IMR-90 (cell line): ENCODE measurements at regions not wholly inside any gene's neighbourhood (a gene's known extent, or its start where the extent isn't known, plus 50 kb on each side); places are given as distances from the start of the nearest gene placed in this dataset.

ENCODE experiments used
- ATAC-seq: fragments of 200-7000 bp; cut with Tn5 transposase; 2 replicates; pipeline ENCODE4 v1.9.1; 2020; ENCODE audit warnings: low read depth, mild to moderate bottlenecking, moderate library complexity
- BruUV-seq: library from RNA; stranded (reverse); fragments of 400-500 nt; replicated peaks from 2 replicates; lab custom pipeline; 2021; lab: Mats Ljungman, UMichigan
- CTCF ChIA-PET: fragments of 300-600 bp; formaldehyde crosslinking; extraction: SDS; loops from one replicate; lab custom pipeline; 2021; ENCODE audit warnings: antibody characterized with exemption; lab: Yijun Ruan, JAX
- POLR2A ChIA-PET: fragments of 300-600 bp; sonication (Branson Sonifier 250); formaldehyde crosslinking; loops from one replicate; lab custom pipeline; 2022; ENCODE audit warnings: antibody characterized with exemption; ENCODE audit not compliant: unreplicated experiment; lab: Charles Lee
- DNase-seq: peaks from one replicate; pipeline ENCODE4 v3.0.0; 2013
- H2AFZ ChIP-seq: replicated peaks from 2 replicates; pipeline ENCODE3; 2013; ENCODE audit warnings: low read length, mild to moderate bottlenecking; ENCODE audit not compliant: poor library complexity
- H2AK5ac ChIP-seq: 2 replicates; pipeline ENCODE4 v1.6.1; 2013; ENCODE audit warnings: low read depth, low read length, inconsistent platforms
- H2AK9ac ChIP-seq: replicated peaks from 2 replicates; pipeline ENCODE3; 2013; ENCODE audit warnings: mild to moderate bottlenecking, low read depth, low read length, moderate library complexity; ENCODE audit not compliant: poor library complexity
- H2BK120ac ChIP-seq: 2 replicates; pipeline ENCODE4 v1.6.1; 2013; ENCODE audit warnings: low read depth, low read length, inconsistent platforms
- H2BK15ac ChIP-seq: 3 replicates; pipeline ENCODE4 v1.6.1; 2013; ENCODE audit warnings: low read depth, low read length, inconsistent platforms
- H2BK20ac ChIP-seq: 2 replicates; pipeline ENCODE4 v1.6.1; 2013; ENCODE audit warnings: low read depth, mild to moderate bottlenecking, inconsistent platforms, low read length, moderate library complexity
- H2BK5ac ChIP-seq: 2 replicates; pipeline ENCODE4 v1.6.1; 2013; ENCODE audit warnings: mild to moderate bottlenecking, low read depth, low read length, inconsistent platforms; ENCODE audit not compliant: poor library complexity, severe bottlenecking
- H3K14ac ChIP-seq: replicated peaks from 2 replicates; pipeline ENCODE4 v1.6.1; 2013; ENCODE audit warnings: low read depth, low read length, inconsistent platforms
- H3K18ac ChIP-seq: 2 replicates; pipeline ENCODE4 v1.6.1; 2013; ENCODE audit warnings: low read depth, low read length, control low read depth
- H3K23ac ChIP-seq: 2 replicates; pipeline ENCODE4 v1.6.1; 2013; ENCODE audit warnings: low read depth, low read length, inconsistent platforms
- H3K27ac ChIP-seq: 2 replicates; pipeline ENCODE4 v1.5.1; 2013; ENCODE audit warnings: mild to moderate bottlenecking, control low read depth, low read length; ENCODE audit not compliant: insufficient read depth
- H3K27me3 ChIP-seq: 2 replicates; pipeline ENCODE4 v1.6.1; 2013; ENCODE audit warnings: low read length; ENCODE audit not compliant: control insufficient read depth, insufficient read depth
- H3K36me3 ChIP-seq: 2 replicates; pipeline ENCODE4 v1.6.1; 2013; ENCODE audit warnings: low read length, mixed read lengths; ENCODE audit not compliant: control insufficient read depth, insufficient read depth
- H3K4ac ChIP-seq: 2 replicates; pipeline ENCODE4 v1.6.1; 2013; ENCODE audit warnings: low read depth, low read length, inconsistent platforms
- H3K4me1 ChIP-seq: 2 replicates; pipeline ENCODE4 v1.6.1; 2013; ENCODE audit warnings: low read length, mixed read lengths; ENCODE audit not compliant: control insufficient read depth, insufficient read depth
- H3K4me2 ChIP-seq: 2 replicates; pipeline ENCODE4 v1.6.1; 2013; ENCODE audit warnings: low read depth, mild to moderate bottlenecking, control low read depth, low read length, moderate library complexity
- H3K4me3 ChIP-seq: 2 replicates; pipeline ENCODE4 v1.5.1; 2013; ENCODE audit warnings: low read depth, mild to moderate bottlenecking, control low read depth, low read length, moderate library complexity; ENCODE audit not compliant: insufficient read depth
- H3K56ac ChIP-seq: 2 replicates; pipeline ENCODE4 v1.6.1; 2013; ENCODE audit warnings: low read length, inconsistent platforms; ENCODE audit not compliant: insufficient read depth; ENCODE audit errors: extremely low read depth
- H3K79me1 ChIP-seq, 2 experiments: 2 replicates each; pipeline ENCODE4 v1.6.1; 2013; ENCODE audit warnings: low read length in 2 of 2, inconsistent platforms in 1 of 2, low read depth in 1 of 2
- H3K9ac ChIP-seq: 2 replicates; pipeline ENCODE4 v1.6.1; 2013; ENCODE audit warnings: low read depth, low read length, control low read depth
- H3K9me1 ChIP-seq: 2 replicates; pipeline ENCODE4 v1.6.1; 2013; ENCODE audit warnings: low read length, inconsistent platforms; ENCODE audit not compliant: insufficient read depth
- H3K9me3 ChIP-seq: 2 replicates; pipeline ENCODE4 v1.6.1; 2013; ENCODE audit warnings: low read length; ENCODE audit not compliant: control insufficient read depth, insufficient read depth
- H4K20me1 ChIP-seq: 2 replicates; pipeline ENCODE4 v1.6.1; 2013; ENCODE audit warnings: low read length, inconsistent platforms; ENCODE audit not compliant: insufficient read depth
- H4K5ac ChIP-seq: 2 replicates; pipeline ENCODE4 v1.6.1; 2013; ENCODE audit warnings: mild to moderate bottlenecking, low read depth, low read length, control low read depth
- H4K8ac ChIP-seq, 2 experiments: 2 replicates each; pipeline ENCODE4 v1.6.1; 2013; ENCODE audit warnings: low read depth in 2 of 2, low read length in 2 of 2, control low read depth in 1 of 2, inconsistent platforms in 1 of 2
- H4K91ac ChIP-seq: 2 replicates; pipeline ENCODE4 v1.6.1; 2013; ENCODE audit warnings: low read depth, low read length, inconsistent platforms; ENCODE audit not compliant: insufficient read depth
- BHLHE40 ChIP-seq: fragments of 150-350 bp; IDR thresholded peaks from 2 replicates; pipeline ENCODE4 v1.6.1; 2016; ENCODE audit warnings: mild to moderate bottlenecking, low read depth, low read length
- CEBPB ChIP-seq: IDR thresholded peaks from 2 replicates; pipeline ENCODE4 v1.6.1; 2012; ENCODE audit warnings: low read depth, low read length, improper control_type of control experiment
- CHD1 ChIP-seq: IDR thresholded peaks from 2 replicates; pipeline ENCODE4 v1.6.1; 2012; ENCODE audit warnings: low read depth, low read length, improper control_type of control experiment
- FOS ChIP-seq: fragments of 150-350 bp; IDR thresholded peaks from 2 replicates; pipeline ENCODE4 v1.6.1; 2016; ENCODE audit warnings: low read depth, low read length
- MAFK ChIP-seq: IDR thresholded peaks from 2 replicates; pipeline ENCODE4 v1.6.1; 2012; ENCODE audit warnings: low read depth, low read length, improper control_type of control experiment
- MAZ ChIP-seq: IDR thresholded peaks from 2 replicates; pipeline ENCODE4 v1.6.1; 2012; ENCODE audit warnings: low read depth, mild to moderate bottlenecking, low read length, improper control_type of control experiment, moderate library complexity, borderline replicate concordance
- MXI1 ChIP-seq: IDR thresholded peaks from 2 replicates; pipeline ENCODE4 v1.6.1; 2012; ENCODE audit warnings: low read depth, mild to moderate bottlenecking, low read length, moderate library complexity, borderline replicate concordance
- NFE2L2 ChIP-seq: fragments of 150-350 bp; IDR thresholded peaks from 2 replicates; pipeline ENCODE4 v1.6.1; 2016; ENCODE audit warnings: low read depth, mild to moderate bottlenecking, low read length
- POLR2A ChIP-seq: IDR thresholded peaks from 2 replicates; pipeline ENCODE4 v1.6.1; 2012; ENCODE audit warnings: mild to moderate bottlenecking, low read depth, low read length
- RAD21 ChIP-seq: IDR thresholded peaks from 2 replicates; pipeline ENCODE4 v1.6.1; 2012; ENCODE audit warnings: low read length, improper control_type of control experiment
- RCOR1 ChIP-seq: IDR thresholded peaks from 2 replicates; pipeline ENCODE4 v1.6.1; 2012; ENCODE audit warnings: mild to moderate bottlenecking, low read length, improper control_type of control experiment; ENCODE audit not compliant: insufficient replicate concordance
- RFX5 ChIP-seq: IDR thresholded peaks from 2 replicates; pipeline ENCODE4 v1.8.0; 2012; ENCODE audit warnings: low read depth, mild to moderate bottlenecking, low read length, moderate library complexity
- SMC3 ChIP-seq: fragments of 150-350 bp; IDR thresholded peaks from 2 replicates; pipeline ENCODE4 v1.6.1; 2016; ENCODE audit warnings: low read depth, mild to moderate bottlenecking, antibody characterized with exemption, low read length, moderate library complexity
- WGBS, 2 experiments: methylation state at CpG; one replicate each; pipeline versions ENCODE4 v1.1.5 to v1.1.7; 2013; ENCODE audit warnings: missing lambda C conversion rate in 2 of 2; ENCODE audit not compliant: insufficient read length in 1 of 2; ENCODE audit errors: extremely low coverage in 2 of 2; 5-methylcytosine and 5-hydroxymethylcytosine counted together
- dilution Hi-C: fragments of 300-500 bp; cut with HindIII; formaldehyde crosslinking; loops from one replicate; pipeline ENCODE4 v1.14.3; 2018; ENCODE audit warnings: low sequenced_read_pairs; ENCODE audit not compliant: unreplicated experiment
- in situ Hi-C: fragments of 300-500 bp; cut with MboI; formaldehyde crosslinking; loops from 3 replicates; pipeline ENCODE4 v1.14.3; 2019; ENCODE audit warnings: low sequenced_read_pairs, inconsistent platforms, mixed read lengths
- intact Hi-C: fragments of 100-400 bp; cut with micrococcal nuclease; formaldehyde crosslinking; loops from 2 replicates; pipeline ENCODE4 v1.10.0; 2022
- TF ChIP-seq, protein P1 (sequence below): fragments of 150-350 bp; IDR thresholded peaks from 2 replicates; pipeline ENCODE4 v1.6.1; 2016; ENCODE audit warnings: low read depth, mild to moderate bottlenecking, low read length, moderate library complexity, borderline replicate concordance
- TF ChIP-seq, protein P2 (sequence below): fragments of 150-350 bp; IDR thresholded peaks from 2 replicates; pipeline ENCODE4 v1.6.1; 2017; ENCODE audit warnings: mild to moderate bottlenecking, antibody characterized with exemption, low read length, low read depth
- TF ChIP-seq, protein P3 (sequence below): conservative IDR thresholded peaks from 2 replicates; pipeline ENCODE4 v1.5.1; 2012; ENCODE audit warnings: mild to moderate bottlenecking, low read depth, low read length, improper control_type of control experiment

GRCh38 chr1:187876775-187877174 lies 1048.0 kb downstream of the PLA2G4A start:
- H3K36me3 ChIP-seq, result no peaks in the 10 kb centered on the region
- TF ChIP-seq BHLHE40 (no peak), FOS (no peak), RAD21 (no peak), MAZ (no peak), MAFK (no peak), NFE2L2 (no peak), SMC3 (no peak), RCOR1 (no peak), MXI1 (no peak), POLR2A (no peak), CEBPB (no peak), CHD1 (no peak), RFX5 (no peak)
- TF ChIP-seq, protein P1, sequence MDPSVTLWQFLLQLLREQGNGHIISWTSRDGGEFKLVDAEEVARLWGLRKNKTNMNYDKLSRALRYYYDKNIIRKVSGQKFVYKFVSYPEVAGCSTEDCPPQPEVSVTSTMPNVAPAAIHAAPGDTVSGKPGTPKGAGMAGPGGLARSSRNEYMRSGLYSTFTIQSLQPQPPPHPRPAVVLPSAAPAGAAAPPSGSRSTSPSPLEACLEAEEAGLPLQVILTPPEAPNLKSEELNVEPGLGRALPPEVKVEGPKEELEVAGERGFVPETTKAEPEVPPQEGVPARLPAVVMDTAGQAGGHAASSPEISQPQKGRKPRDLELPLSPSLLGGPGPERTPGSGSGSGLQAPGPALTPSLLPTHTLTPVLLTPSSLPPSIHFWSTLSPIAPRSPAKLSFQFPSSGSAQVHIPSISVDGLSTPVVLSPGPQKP, result no peak
- TF ChIP-seq, protein P2, sequence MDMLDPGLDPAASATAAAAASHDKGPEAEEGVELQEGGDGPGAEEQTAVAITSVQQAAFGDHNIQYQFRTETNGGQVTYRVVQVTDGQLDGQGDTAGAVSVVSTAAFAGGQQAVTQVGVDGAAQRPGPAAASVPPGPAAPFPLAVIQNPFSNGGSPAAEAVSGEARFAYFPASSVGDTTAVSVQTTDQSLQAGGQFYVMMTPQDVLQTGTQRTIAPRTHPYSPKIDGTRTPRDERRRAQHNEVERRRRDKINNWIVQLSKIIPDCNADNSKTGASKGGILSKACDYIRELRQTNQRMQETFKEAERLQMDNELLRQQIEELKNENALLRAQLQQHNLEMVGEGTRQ, result no peak
- TF ChIP-seq, protein P3, sequence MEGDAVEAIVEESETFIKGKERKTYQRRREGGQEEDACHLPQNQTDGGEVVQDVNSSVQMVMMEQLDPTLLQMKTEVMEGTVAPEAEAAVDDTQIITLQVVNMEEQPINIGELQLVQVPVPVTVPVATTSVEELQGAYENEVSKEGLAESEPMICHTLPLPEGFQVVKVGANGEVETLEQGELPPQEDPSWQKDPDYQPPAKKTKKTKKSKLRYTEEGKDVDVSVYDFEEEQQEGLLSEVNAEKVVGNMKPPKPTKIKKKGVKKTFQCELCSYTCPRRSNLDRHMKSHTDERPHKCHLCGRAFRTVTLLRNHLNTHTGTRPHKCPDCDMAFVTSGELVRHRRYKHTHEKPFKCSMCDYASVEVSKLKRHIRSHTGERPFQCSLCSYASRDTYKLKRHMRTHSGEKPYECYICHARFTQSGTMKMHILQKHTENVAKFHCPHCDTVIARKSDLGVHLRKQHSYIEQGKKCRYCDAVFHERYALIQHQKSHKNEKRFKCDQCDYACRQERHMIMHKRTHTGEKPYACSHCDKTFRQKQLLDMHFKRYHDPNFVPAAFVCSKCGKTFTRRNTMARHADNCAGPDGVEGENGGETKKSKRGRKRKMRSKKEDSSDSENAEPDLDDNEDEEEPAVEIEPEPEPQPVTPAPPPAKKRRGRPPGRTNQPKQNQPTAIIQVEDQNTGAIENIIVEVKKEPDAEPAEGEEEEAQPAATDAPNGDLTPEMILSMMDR, result no peak
- no peak overlapping the region for H3K9ac ChIP-seq
- in situ Hi-C loops (no loop called here), dilution Hi-C loops (no loop called here), intact Hi-C loops (no loop called here)
- no peak overlapping the region for H3K4ac ChIP-seq
- H2AK9ac ChIP-seq, result no peak overlapping the region
- no peak overlapping the region for H2BK20ac ChIP-seq
- ATAC-seq (no peak), DNase-seq (no peak)
- no peaks in the 10 kb centered on the region for H3K27me3 ChIP-seq
- no peak overlapping the region for H3K4me2 ChIP-seq
- whole genome bisulfite sequencing, 2 experiments, result 93% methylated on average over 2 of the region's 2 CpGs; no CpG with 5 or more reads in 1 of the 2 experiments
- no peak overlapping the region for H2BK5ac ChIP-seq
- H3K56ac ChIP-seq, result no peak overlapping the region
- H2BK15ac ChIP-seq, result no peak overlapping the region
- H3K79me1 ChIP-seq, result no peaks in the 10 kb centered on the region
- no peak overlapping the region for H3K4me3 ChIP-seq
- H4K5ac ChIP-seq, result no peak overlapping the region
- H3K9me1 ChIP-seq, result no peaks in the 10 kb centered on the region
- H3K9me3 ChIP-seq, result no peaks in the 10 kb centered on the region
- H2AK5ac ChIP-seq, result no peak overlapping the region
- ChIA-PET POLR2A (no interaction called here), CTCF (no interaction called here)
- BruUV-seq, result no TSS peak
- no peaks in the 10 kb centered on the region for H3K4me1 ChIP-seq
- H4K8ac ChIP-seq, result no peak overlapping the region
- no peaks in the 10 kb centered on the region for H4K20me1 ChIP-seq
- H4K91ac ChIP-seq, result no peak overlapping the region
- H2BK120ac ChIP-seq, result no peak overlapping the region
- no peak overlapping the region for H2AFZ ChIP-seq
- H3K14ac ChIP-seq, result no peak overlapping the region
- H3K27ac ChIP-seq, result no peak overlapping the region
- H3K23ac ChIP-seq, result no peak overlapping the region
- no peak overlapping the region for H3K18ac ChIP-seq
